NCI-H446 (cell line): ENCODE measurements at regions not wholly inside any gene's neighbourhood (a gene's known extent, or its start where the extent isn't known, plus 50 kb on each side); places are given as distances from the start of the nearest gene placed in this dataset.

ENCODE experiments used
- DNase-seq, 2 experiments: peaks; one replicate each; lab custom pipeline; 2025; lab: John Stamatoyannopoulos, UW

- DNase-seq: peak in 1 of 2 experiments; percentile 35
Measured at GRCh38 chr7:94228678-94229077, 166.0 kb upstream of the COL1A2 start.

GRCh38 chr7:94231305-94231704 lies 163.4 kb upstream of the COL1A2 start:
- DNase-seq: no peak

- no peak for DNase-seq
Measured at GRCh38 chr7:94236960-94237359, 157.7 kb upstream of the COL1A2 start.

- DNase-seq: no peak
Measured at GRCh38 chr7:94237417-94237816, 157.3 kb upstream of the COL1A2 start.

- DNase-seq: no peak
Measured at GRCh38 chr7:94239661-94240234, 154.9 kb upstream of the COL1A2 start.

- no peak for DNase-seq
Measured at GRCh38 chr7:94240902-94241301, 153.8 kb upstream of the COL1A2 start.

GRCh38 chr7:94241402-94241925 lies 153.2 kb upstream of the COL1A2 start:
- no peak for DNase-seq

- DNase-seq: no peak
Measured at GRCh38 chr7:94243066-94243711, 151.5 kb upstream of the COL1A2 start.

- DNase-seq: no peak
Measured at GRCh38 chr7:94244760-94245159, 149.9 kb upstream of the COL1A2 start.

GRCh38 chr7:94245500-94245899 lies 149.2 kb upstream of the COL1A2 start:
- no peak for DNase-seq

GRCh38 chr7:94247970-94248369 lies 146.7 kb upstream of the COL1A2 start:
- DNase-seq: no peak

GRCh38 chr7:94249631-94250030 lies 145.1 kb upstream of the COL1A2 start:
- no peak for DNase-seq

- no peak for DNase-seq
Measured at GRCh38 chr7:94250124-94250523, 144.6 kb upstream of the COL1A2 start.

GRCh38 chr7:94250987-94251386 lies 143.7 kb upstream of the COL1A2 start:
- DNase-seq: peak in 1 of 2 experiments; percentile 29

- no peak for DNase-seq
Measured at GRCh38 chr7:94252124-94252523, 142.6 kb upstream of the COL1A2 start.

GRCh38 chr7:94252971-94253370 lies 141.7 kb upstream of the COL1A2 start:
- DNase-seq: peak in 1 of 2 experiments; percentile 25

GRCh38 chr7:94253686-94254085 lies 141.0 kb upstream of the COL1A2 start:
- DNase-seq: no peak

- no peak for DNase-seq
Measured at GRCh38 chr7:94258418-94259300, 136.0 kb upstream of the COL1A2 start.

- no peak for DNase-seq
Measured at GRCh38 chr7:94261067-94261466, 133.6 kb upstream of the COL1A2 start.

GRCh38 chr7:94264756-94265155 lies 129.9 kb upstream of the COL1A2 start:
- DNase-seq: no peak

GRCh38 chr7:94265456-94265855 lies 129.2 kb upstream of the COL1A2 start:
- no peak for DNase-seq

GRCh38 chr7:94266238-94266644 lies 128.5 kb upstream of the COL1A2 start:
- DNase-seq: peak in 1 of 2 experiments; percentile 45

- DNase-seq: no peak
Measured at GRCh38 chr7:94270772-94271171, 123.9 kb upstream of the COL1A2 start.
